ENCODE measurements at regions not wholly inside any gene's neighbourhood (a gene's known extent, or its start where the extent isn't known, plus 50 kb on each side); places are given as distances from the start of the nearest gene placed in this dataset.

DNA sequence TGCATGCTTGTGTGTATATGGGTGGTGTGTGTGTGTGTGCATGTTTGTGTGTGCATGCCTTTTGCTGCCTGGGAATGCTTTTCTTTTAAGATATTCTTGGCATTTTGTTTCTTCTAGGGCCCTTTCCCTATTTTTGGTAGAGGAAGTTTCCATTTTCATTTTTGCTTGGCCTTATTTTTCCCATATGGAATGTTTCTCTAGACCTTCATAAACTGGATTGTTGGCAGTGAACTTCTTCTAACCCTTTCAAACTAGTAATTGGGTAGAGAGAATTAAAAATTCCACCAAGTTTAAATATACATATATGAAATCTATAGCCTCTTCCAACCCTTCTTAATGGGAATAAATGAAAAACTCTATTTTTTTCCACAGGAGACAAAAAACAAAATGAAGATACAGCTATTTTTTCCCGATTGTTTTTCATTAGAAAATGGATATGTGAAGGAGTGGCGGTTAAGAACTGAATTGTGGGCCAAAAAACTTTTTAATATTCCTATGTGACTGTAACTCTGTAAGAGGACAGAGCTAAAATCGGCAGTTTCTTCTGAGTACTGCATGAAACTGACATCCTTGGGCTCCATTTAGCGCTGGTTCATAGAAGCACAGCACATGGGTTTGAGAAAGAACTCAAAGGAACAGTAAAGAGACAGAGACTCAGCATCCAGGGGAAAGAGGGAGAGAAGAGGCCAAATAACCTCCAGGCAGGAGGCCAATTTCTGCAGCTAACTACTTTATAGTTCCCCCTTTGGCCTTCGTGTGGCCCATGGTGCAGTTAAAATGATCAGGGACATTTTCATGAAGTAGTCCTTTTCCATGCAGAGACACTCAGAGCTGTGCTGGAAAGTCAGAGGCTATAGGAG lies 102.1 kb downstream of the TMEM170B start:
- H3K27me3 ChIP-seq (ENCODE audit: insufficient read depth in 3 of 3, low read length in 2 of 3): no peaks in the 10 kb centered on the region
- 65 to 68% (median 68%) methylated on average over 5 of the region's 5 CpGs for WGBS, 3 donors
- intact Hi-C loops (cut with DNase I): no loop called here
- H3K4me1 ChIP-seq: no peaks in the 10 kb centered on the region
- ATAC-seq (no peak), DNase-seq (no peak)
- no peaks in the 10 kb centered on the region for H3K9me3 ChIP-seq
- TF ChIP-seq, protein P1, sequence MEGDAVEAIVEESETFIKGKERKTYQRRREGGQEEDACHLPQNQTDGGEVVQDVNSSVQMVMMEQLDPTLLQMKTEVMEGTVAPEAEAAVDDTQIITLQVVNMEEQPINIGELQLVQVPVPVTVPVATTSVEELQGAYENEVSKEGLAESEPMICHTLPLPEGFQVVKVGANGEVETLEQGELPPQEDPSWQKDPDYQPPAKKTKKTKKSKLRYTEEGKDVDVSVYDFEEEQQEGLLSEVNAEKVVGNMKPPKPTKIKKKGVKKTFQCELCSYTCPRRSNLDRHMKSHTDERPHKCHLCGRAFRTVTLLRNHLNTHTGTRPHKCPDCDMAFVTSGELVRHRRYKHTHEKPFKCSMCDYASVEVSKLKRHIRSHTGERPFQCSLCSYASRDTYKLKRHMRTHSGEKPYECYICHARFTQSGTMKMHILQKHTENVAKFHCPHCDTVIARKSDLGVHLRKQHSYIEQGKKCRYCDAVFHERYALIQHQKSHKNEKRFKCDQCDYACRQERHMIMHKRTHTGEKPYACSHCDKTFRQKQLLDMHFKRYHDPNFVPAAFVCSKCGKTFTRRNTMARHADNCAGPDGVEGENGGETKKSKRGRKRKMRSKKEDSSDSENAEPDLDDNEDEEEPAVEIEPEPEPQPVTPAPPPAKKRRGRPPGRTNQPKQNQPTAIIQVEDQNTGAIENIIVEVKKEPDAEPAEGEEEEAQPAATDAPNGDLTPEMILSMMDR (IDR thresholded peaks at IDR 0.05): no peak
- H3K4me3 ChIP-seq: no peak overlapping the region
- H3K27ac ChIP-seq: no peak overlapping the region
- H3K36me3 ChIP-seq (ENCODE audit: insufficient read depth in 1 of 2, low read depth in 1 of 2): no peaks in the 10 kb centered on the region

DNA sequence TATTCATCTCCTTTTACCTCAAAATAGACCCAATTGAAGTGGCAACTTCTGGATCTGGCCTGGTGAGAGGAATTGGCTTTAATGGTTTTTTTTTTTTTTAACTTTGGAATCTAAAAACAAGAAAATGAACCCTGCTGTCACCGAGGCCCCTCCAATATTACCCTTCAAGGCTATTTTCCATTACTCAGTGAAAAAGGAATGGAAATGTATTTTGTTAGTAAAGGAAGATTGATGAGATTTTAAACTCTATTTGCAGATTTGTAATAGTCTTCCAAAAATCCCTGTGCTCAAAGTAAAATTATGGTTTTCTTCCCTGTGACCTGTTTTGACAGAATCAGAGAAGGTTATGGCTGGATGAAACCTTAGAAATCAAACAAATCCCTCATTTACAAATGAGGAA lies 102.9 kb downstream of the TMEM170B start:
- TF ChIP-seq, protein P1 (IDR thresholded peaks at IDR 0.05): no peak
- intact Hi-C loops (cut with DNase I): no loop called here
- Histone ChIP-seq H3K4me3 (no peak overlapping the region), H3K27ac (no peak overlapping the region), H3K36me3 (ENCODE audit: insufficient read depth in 1 of 2, low read depth in 1 of 2) (no peaks in the 10 kb centered on the region), H3K27me3 (ENCODE audit: insufficient read depth in 3 of 3, low read length in 2 of 3) (no peaks in the 10 kb centered on the region), H3K9me3 (no peaks in the 10 kb centered on the region), H3K4me1 (no peaks in the 10 kb centered on the region)
- no peak for DNase-seq
- 52 to 80% (median 66%) methylated on average over 1 of the region's 1 CpG for WGBS, 3 donors
- no peak for ATAC-seq

DNA sequence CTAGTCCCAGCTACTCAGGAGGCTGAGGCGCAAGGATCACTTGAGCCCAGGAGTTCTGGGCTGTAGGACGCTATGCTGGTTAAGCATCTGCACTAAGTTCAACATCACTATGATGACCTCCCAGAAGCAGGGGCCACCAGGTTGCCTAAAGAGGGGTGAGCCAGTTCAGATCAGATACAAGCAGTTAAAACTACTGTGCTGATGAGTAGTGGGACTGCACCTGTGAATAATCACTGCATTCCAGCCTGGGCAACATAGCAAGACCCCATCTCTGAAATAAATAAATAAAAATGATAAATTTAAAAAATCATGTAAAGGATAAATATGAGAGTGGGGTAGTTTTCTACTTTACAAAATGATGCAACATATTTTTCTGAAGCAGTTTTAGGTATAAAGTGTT lies 106.5 kb downstream of the TMEM170B start:
- 98 to 100% (median 98%) methylated on average over 2 of the region's 2 CpGs for WGBS, 3 donors
- no peak for ATAC-seq
- no peak for DNase-seq
- no peaks in the 10 kb centered on the region for H3K4me1 ChIP-seq
- no peaks in the 10 kb centered on the region for H3K9me3 ChIP-seq
- TF ChIP-seq, protein P1 (IDR thresholded peaks at IDR 0.05): no peak
- no peak overlapping the region for H3K4me3 ChIP-seq
- no peaks in the 10 kb centered on the region for H3K36me3 ChIP-seq (ENCODE audit: insufficient read depth in 1 of 2, low read depth in 1 of 2)
- no peaks in the 10 kb centered on the region for H3K27me3 ChIP-seq (ENCODE audit: insufficient read depth in 3 of 3, low read length in 2 of 3)
- intact Hi-C loops (cut with DNase I): no loop called here
- H3K27ac ChIP-seq: no peak overlapping the region

DNA sequence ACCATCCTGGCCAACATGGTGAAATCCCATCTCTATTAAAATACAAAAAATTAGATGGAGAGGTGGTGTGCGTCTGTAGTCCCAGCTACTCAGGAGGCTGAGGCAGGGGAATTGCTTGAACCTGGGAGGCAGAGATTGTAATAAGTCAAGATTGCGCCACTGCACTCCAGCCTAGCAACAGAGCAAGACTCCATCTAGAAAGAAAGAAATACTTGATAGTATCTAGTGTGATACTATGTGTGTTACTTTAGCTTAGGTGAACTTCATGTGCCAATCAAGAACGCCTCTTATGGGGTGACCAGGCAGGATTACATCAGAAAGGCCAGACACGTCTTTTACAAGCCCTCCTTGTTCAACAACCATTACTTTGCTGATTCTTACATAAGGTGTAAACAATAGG lies 107.1 kb downstream of the TMEM170B start:
- H3K9me3 ChIP-seq: no peaks in the 10 kb centered on the region
- intact Hi-C loops (cut with DNase I): no loop called here
- H3K27me3 ChIP-seq (ENCODE audit: insufficient read depth in 3 of 3, low read length in 2 of 3): no peaks in the 10 kb centered on the region
- ATAC-seq: no peak
- no peaks in the 10 kb centered on the region for H3K4me1 ChIP-seq
- 92 to 94% (median 92%) methylated on average over 4 of the region's 4 CpGs for WGBS, 3 donors
- DNase-seq: no peak
- H3K4me3 ChIP-seq: no peak overlapping the region
- H3K36me3 ChIP-seq (ENCODE audit: insufficient read depth in 1 of 2, low read depth in 1 of 2): no peaks in the 10 kb centered on the region
- TF ChIP-seq, protein P1 (IDR thresholded peaks at IDR 0.05): no peak
- no peak overlapping the region for H3K27ac ChIP-seq

DNA sequence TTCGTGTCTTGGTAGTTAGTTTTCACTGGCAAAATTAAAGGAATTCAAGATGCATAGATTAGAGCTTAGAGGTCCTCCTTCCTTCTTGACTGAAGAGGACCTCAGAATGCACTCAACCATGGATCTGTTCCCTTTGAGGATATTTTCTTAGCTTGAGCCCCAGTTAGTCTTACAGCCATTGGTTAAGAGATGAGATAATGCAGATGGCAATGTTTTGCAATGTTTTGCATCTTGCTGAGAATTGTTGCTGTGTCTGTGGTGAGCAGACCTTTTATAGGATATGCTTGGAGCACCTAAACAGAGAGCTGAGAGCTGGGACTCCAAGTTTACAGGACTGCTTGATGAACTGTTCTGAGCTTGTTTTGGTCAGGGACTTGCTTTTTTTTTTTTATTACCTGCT lies 107.5 kb downstream of the TMEM170B start:
- Histone ChIP-seq H3K36me3 (ENCODE audit: insufficient read depth in 1 of 2, low read depth in 1 of 2) (no peaks in the 10 kb centered on the region), H3K4me1 (no peaks in the 10 kb centered on the region), H3K4me3 (no peak overlapping the region), H3K27ac (no peak overlapping the region), H3K27me3 (ENCODE audit: insufficient read depth in 3 of 3, low read length in 2 of 3) (no peaks in the 10 kb centered on the region), H3K9me3 (no peaks in the 10 kb centered on the region)
- TF ChIP-seq, protein P1 (IDR thresholded peaks at IDR 0.05): no peak
- intact Hi-C loops (cut with DNase I): no loop called here
- DNase-seq (no peak), ATAC-seq (no peak)
- 81 to 84% (median 83%) methylated on average over 1 of the region's 1 CpG for WGBS, 3 donors
